ENCODE measurements at regions not wholly inside any gene's neighbourhood (a gene's known extent, or its start where the extent isn't known, plus 50 kb on each side); places are given as distances from the start of the nearest gene placed in this dataset.
"Not testable (repeated sequence)": the region's sequence is repeated elsewhere in the genome, so short reads cannot be mapped to it uniquely, and the experiment has no call there.

DNA sequence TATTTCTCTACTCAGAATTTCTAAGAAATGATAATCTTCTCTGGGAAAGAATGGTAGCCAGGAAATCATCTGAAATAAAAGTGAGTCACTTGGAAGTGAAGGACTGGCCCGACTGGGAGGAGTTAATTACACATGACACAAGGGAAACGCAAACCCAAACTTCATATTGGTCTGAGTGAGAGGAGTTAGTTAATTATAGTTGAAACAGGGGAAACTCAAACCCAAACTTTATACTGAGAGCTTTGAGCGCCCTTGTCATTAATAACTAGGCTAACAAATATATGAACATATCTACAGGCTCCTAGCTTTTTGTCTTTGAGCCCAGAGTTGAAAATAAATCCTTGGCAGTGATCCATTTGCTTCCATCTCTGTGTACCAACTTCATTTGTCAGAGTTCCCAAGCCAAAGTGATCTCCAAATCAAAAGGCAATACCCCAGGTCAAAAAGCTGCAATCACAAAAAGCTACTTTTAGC lies 187.8 kb upstream of the COL3A1 start:
- Histone ChIP-seq H3K4me3 (no peak overlapping the region), H3K4me1 (peaks cover 5% of the 10 kb centered on the region), H3K9me3 (no peaks in the 10 kb centered on the region), H3K36me3 (replicated peaks) (no peaks in the 10 kb centered on the region), H3K27me3 (ENCODE audit: low read depth) (no peaks in the 10 kb centered on the region)
- in situ Hi-C loops (cut with MboI; ENCODE audit: low sequenced_read_pairs) = no loop called here
- DNase-seq (ENCODE audit: low spot score in 2 of 2) = no peak

- in situ Hi-C loops (cut with MboI; ENCODE audit: low sequenced_read_pairs) = no loop called here
- Histone ChIP-seq H3K36me3 (replicated peaks) (no peaks in the 10 kb centered on the region), H3K4me3 (no peak overlapping the region), H3K9me3 (no peaks in the 10 kb centered on the region), H3K4me1 (peaks cover 5% of the 10 kb centered on the region), H3K27me3 (ENCODE audit: low read depth) (no peaks in the 10 kb centered on the region)
- no peak for DNase-seq (ENCODE audit: low spot score in 2 of 2)
Measured at GRCh38 chr2:188787021-188787657, 187.0 kb upstream of the COL3A1 start.

DNA sequence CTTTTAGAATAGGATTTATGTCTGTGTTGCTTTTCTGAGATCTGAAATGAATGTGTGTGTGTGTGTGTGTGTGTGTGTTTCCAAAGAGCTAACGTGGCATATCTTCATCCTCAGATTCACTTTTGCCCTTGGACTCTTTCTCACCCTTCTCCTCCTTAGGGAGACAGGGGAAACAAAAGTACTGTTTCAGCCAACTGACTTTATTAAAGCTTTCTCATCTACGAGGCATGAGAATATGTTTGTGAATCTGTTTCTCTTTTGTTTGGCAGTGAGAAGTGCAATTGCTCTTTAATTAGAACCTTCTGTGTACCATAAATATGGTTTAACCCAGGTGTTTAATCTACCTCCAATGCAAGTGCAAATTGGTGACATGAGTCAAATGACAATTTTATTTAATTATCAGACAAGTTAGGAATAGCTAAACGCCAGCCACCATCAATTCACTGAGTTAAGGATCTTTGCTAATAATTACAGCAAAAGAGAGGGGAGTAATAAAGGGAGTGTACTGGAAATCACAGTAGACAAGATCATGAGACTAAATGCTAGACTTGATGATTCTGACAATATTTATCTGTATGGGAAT lies 186.4 kb upstream of the COL3A1 start:
- no peaks in the 10 kb centered on the region for H3K9me3 ChIP-seq
- in situ Hi-C loops (cut with MboI; ENCODE audit: low sequenced_read_pairs) = no loop called here
- H3K36me3 ChIP-seq (replicated peaks) = no peaks in the 10 kb centered on the region
- H3K27me3 ChIP-seq (ENCODE audit: low read depth) = no peaks in the 10 kb centered on the region
- DNase-seq (ENCODE audit: low spot score in 2 of 2) = no peak
- no peak overlapping the region for H3K4me3 ChIP-seq
- H3K4me1 ChIP-seq = peaks cover 5% of the 10 kb centered on the region

DNA sequence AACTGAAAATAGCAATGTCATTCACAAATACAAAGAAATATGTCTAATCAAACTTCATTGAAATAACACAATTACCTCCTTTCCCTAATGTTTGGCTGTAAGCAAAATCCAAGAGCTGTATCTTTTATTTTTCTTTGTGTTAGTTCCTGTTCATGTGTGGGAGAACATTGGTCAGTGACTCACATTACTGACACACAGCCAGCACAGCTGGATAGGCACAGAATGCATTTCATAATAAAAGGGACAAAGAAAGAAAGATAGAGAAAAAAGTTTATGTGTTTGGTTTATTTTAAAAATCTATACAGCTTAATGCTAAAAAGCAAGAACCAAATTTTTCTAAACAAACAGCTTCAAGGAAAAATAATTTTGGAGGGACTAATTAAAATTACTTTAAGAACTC lies 185.6 kb upstream of the COL3A1 start:
- Histone ChIP-seq H3K27me3 (ENCODE audit: low read depth) (no peaks in the 10 kb centered on the region), H3K4me3 (no peak overlapping the region), H3K9me3 (no peaks in the 10 kb centered on the region), H3K4me1 (peaks cover 5% of the 10 kb centered on the region), H3K36me3 (replicated peaks) (no peaks in the 10 kb centered on the region)
- in situ Hi-C loops (cut with MboI; ENCODE audit: low sequenced_read_pairs) = no loop called here
- no peak for DNase-seq (ENCODE audit: low spot score in 2 of 2)

DNA sequence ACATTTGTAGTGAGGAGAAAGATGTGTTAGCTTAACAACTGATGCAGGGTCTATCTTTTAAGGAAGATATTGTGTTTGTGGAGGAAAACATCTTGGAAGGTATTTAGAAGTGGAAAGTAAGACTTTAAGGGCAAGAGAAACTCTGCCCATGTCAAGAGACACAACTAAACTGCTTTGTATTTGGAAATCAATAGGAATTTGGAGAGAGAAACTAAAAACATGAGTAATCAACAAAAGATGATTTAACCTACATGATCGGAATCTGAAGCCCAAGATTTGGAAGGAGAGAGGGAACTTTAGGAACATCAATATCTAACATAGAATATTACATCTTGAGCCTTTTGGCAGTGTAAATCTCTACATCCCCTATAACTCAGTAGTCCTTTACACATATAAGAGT lies 184.2 kb upstream of the COL3A1 start:
- Histone ChIP-seq H3K4me3 (no peak overlapping the region), H3K9me3 (no peaks in the 10 kb centered on the region), H3K27me3 (ENCODE audit: low read depth) (no peaks in the 10 kb centered on the region), H3K36me3 (replicated peaks) (no peaks in the 10 kb centered on the region), H3K4me1 (peaks cover 5% of the 10 kb centered on the region)
- no peak for DNase-seq (ENCODE audit: low spot score in 2 of 2)
- in situ Hi-C loops (cut with MboI; ENCODE audit: low sequenced_read_pairs) = no loop called here

- H3K4me3 ChIP-seq; H3K4me1 ChIP-seq; H3K27me3 ChIP-seq (ENCODE audit: low read depth); DNase-seq (ENCODE audit: low spot score in 2 of 2); H3K36me3 ChIP-seq (replicated peaks); in situ Hi-C loops (cut with MboI; ENCODE audit: low sequenced_read_pairs); H3K9me3 ChIP-seq: not testable (repeated sequence)
Measured at GRCh38 chr2:188794453-188794852, 179.7 kb upstream of the COL3A1 start.

GRCh38 chr2:188795762-188796161 lies 178.4 kb upstream of the COL3A1 start:
- no peak for DNase-seq (ENCODE audit: low spot score in 2 of 2)
- Histone ChIP-seq H3K4me1 (no peaks in the 10 kb centered on the region), H3K27me3 (ENCODE audit: low read depth) (no peaks in the 10 kb centered on the region), H3K36me3 (replicated peaks) (no peaks in the 10 kb centered on the region), H3K4me3 (no peak overlapping the region), H3K9me3 (no peaks in the 10 kb centered on the region)
- in situ Hi-C loops (cut with MboI; ENCODE audit: low sequenced_read_pairs) = no loop called here

GRCh38 chr2:188797371-188797770 lies 176.8 kb upstream of the COL3A1 start:
- Histone ChIP-seq H3K36me3 (replicated peaks) (no peaks in the 10 kb centered on the region), H3K4me3 (no peak overlapping the region), H3K9me3 (no peaks in the 10 kb centered on the region), H3K27me3 (ENCODE audit: low read depth) (no peaks in the 10 kb centered on the region), H3K4me1 (no peaks in the 10 kb centered on the region)
- DNase-seq (ENCODE audit: low spot score in 2 of 2) = no peak
- in situ Hi-C loops (cut with MboI; ENCODE audit: low sequenced_read_pairs) = no loop called here

- Histone ChIP-seq H3K9me3 (no peaks in the 10 kb centered on the region), H3K27me3 (ENCODE audit: low read depth) (no peaks in the 10 kb centered on the region), H3K4me1 (no peaks in the 10 kb centered on the region), H3K4me3 (no peak overlapping the region), H3K36me3 (replicated peaks) (no peaks in the 10 kb centered on the region)
- no peak for DNase-seq (ENCODE audit: low spot score in 2 of 2)
- in situ Hi-C loops (cut with MboI; ENCODE audit: low sequenced_read_pairs) = no loop called here
Measured at GRCh38 chr2:188798159-188798558, 176.0 kb upstream of the COL3A1 start.

GRCh38 chr2:188805219-188805618 lies 169.0 kb upstream of the COL3A1 start:
- H3K36me3 ChIP-seq (replicated peaks) = no peaks in the 10 kb centered on the region
- no peaks in the 10 kb centered on the region for H3K27me3 ChIP-seq (ENCODE audit: low read depth)

GRCh38 chr2:188808947-188809355 lies 165.2 kb upstream of the COL3A1 start:
- Histone ChIP-seq H3K27me3 (ENCODE audit: low read depth) (no peaks in the 10 kb centered on the region), H3K36me3 (replicated peaks) (no peaks in the 10 kb centered on the region), H3K4me1 (no peaks in the 10 kb centered on the region), H3K4me3 (no peak overlapping the region), H3K9me3 (no peaks in the 10 kb centered on the region)
- no peak for DNase-seq (ENCODE audit: low spot score in 2 of 2)
- in situ Hi-C loops (cut with MboI; ENCODE audit: low sequenced_read_pairs) = no loop called here

More at GRCh38 chr2:188805219-188805618, 169.0 kb upstream of the COL3A1 start:
- Histone ChIP-seq H3K4me3 (no peak overlapping the region), H3K4me1 (no peaks in the 10 kb centered on the region), H3K9me3 (no peaks in the 10 kb centered on the region)
- no peak for DNase-seq (ENCODE audit: low spot score in 2 of 2)
- in situ Hi-C loops (cut with MboI; ENCODE audit: low sequenced_read_pairs) = no loop called here

GRCh38 chr2:188810586-188810985 lies 163.6 kb upstream of the COL3A1 start:
- DNase-seq (ENCODE audit: low spot score in 2 of 2) = no peak
- in situ Hi-C loops (cut with MboI; ENCODE audit: low sequenced_read_pairs) = no loop called here
- no peaks in the 10 kb centered on the region for H3K36me3 ChIP-seq (replicated peaks)

GRCh38 chr2:188811522-188811921 lies 162.7 kb upstream of the COL3A1 start:
- H3K4me1 ChIP-seq = no peaks in the 10 kb centered on the region
- H3K4me3 ChIP-seq = no peak overlapping the region
- H3K27me3 ChIP-seq (ENCODE audit: low read depth) = no peaks in the 10 kb centered on the region
- in situ Hi-C loops (cut with MboI; ENCODE audit: low sequenced_read_pairs) = no loop called here
- no peaks in the 10 kb centered on the region for H3K36me3 ChIP-seq (replicated peaks)
- no peak for DNase-seq (ENCODE audit: low spot score in 2 of 2)
- no peaks in the 10 kb centered on the region for H3K9me3 ChIP-seq

More at GRCh38 chr2:188810586-188810985, 163.6 kb upstream of the COL3A1 start:
- Histone ChIP-seq H3K27me3 (ENCODE audit: low read depth) (no peaks in the 10 kb centered on the region), H3K4me1 (no peaks in the 10 kb centered on the region), H3K9me3 (no peaks in the 10 kb centered on the region), H3K4me3 (no peak overlapping the region)

DNA sequence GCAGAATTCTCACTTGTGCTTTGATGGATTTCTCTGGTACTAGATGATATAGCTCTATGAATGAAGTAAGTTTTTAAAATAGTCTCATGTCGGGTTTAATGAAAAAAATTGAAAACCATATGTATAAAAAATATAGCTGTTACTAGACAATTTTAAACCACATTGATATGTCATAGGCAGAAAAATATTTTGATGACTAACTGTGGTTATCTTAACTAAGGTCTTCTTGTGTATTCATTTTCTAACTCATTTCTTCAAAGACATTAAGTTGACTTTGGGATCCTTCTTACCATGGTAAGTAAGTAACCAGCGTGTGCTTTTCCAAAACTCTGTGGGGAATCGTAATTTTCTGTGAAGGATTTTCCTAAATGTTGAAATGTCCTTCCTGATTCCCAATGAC lies 160.9 kb upstream of the COL3A1 start:
- no peaks in the 10 kb centered on the region for H3K9me3 ChIP-seq
- H3K4me3 ChIP-seq = no peak overlapping the region
- no peaks in the 10 kb centered on the region for H3K4me1 ChIP-seq
- H3K27me3 ChIP-seq (ENCODE audit: low read depth) = no peaks in the 10 kb centered on the region
- DNase-seq (ENCODE audit: low spot score in 2 of 2) = no peak
- in situ Hi-C loops (cut with MboI; ENCODE audit: low sequenced_read_pairs) = no loop called here
- H3K36me3 ChIP-seq (replicated peaks) = no peaks in the 10 kb centered on the region

GRCh38 chr2:188813857-188814256 lies 160.3 kb upstream of the COL3A1 start:
- no peak overlapping the region for H3K4me3 ChIP-seq
- H3K36me3 ChIP-seq (replicated peaks) = no peaks in the 10 kb centered on the region
- no peaks in the 10 kb centered on the region for H3K9me3 ChIP-seq
- no peak for DNase-seq (ENCODE audit: low spot score in 2 of 2)
- in situ Hi-C loops (cut with MboI; ENCODE audit: low sequenced_read_pairs) = no loop called here
- H3K4me1 ChIP-seq = peaks cover under 1% of the 10 kb centered on the region
- no peaks in the 10 kb centered on the region for H3K27me3 ChIP-seq (ENCODE audit: low read depth)

All from HAP-1 (cell line).